ENCODE measurements at regions not wholly inside any gene's neighbourhood (a gene's known extent, or its start where the extent isn't known, plus 50 kb on each side); places are given as distances from the start of the nearest gene placed in this dataset.

DNA sequence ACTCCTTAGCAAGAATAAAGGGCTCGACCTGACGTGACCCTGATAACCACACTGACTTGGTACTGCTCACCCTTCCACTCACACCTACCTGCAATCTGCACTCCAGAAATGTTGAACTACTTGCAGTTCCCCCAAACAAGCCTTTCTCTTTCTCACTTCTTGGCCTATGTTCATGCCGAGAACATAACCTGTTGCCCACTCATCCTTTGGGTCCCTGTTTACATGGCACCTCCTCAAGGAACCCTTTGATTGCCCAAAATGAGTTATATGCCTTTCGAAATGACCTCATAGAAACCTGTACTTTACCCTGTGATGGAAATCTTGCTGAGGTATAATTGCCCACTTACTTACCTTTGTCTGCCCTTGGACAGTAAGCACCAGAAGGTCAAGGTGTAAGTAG lies 96.2 kb downstream of the TMCO5A start:
- 94% methylated on average over 2 of the region's 4 CpGs for WGBS (ENCODE audit: insufficient coverage)
- ChIA-PET POLR2A (no interaction called here), CTCF (no interaction called here)
- Histone ChIP-seq H3K4me2 (replicated peaks; ENCODE audit: low read depth, low read length, poor library complexity, severe bottlenecking) (no peak overlapping the region), H3K4me3 (ENCODE audit: control extremely low read depth in 1 of 5, extremely low read depth in 1 of 5, insufficient read depth in 1 of 5, low read depth in 2 of 5, low read length in 4 of 5) (no peak overlapping the region), H3K9me3 (ENCODE audit: control extremely low read depth in 1 of 3, control insufficient read depth in 2 of 3, insufficient read depth in 1 of 3, low read length in 2 of 3) (no peaks in the 10 kb centered on the region), H3K27me3 (replicated peaks in 1 of 4; ENCODE audit: control extremely low read depth in 1 of 4, control insufficient read depth in 3 of 4, insufficient read depth in 4 of 4, low read length in 3 of 4) (peaks cover 0 to 6% (median 0%) of the 10 kb centered on the region in 4 experiments), H3K36me3 (replicated peaks in 1 of 2; ENCODE audit: control extremely low read depth in 1 of 2, control insufficient read depth in 1 of 2, extremely low read depth in 1 of 2, insufficient read depth in 2 of 2, low read length in 1 of 2) (no peaks in the 10 kb centered on the region), H3K79me2 (ENCODE audit: control insufficient read depth, insufficient read depth, low read length) (no peaks in the 10 kb centered on the region), H2AFZ (ENCODE audit: insufficient read depth, low read depth, low read length, poor library complexity, severe bottlenecking) (no peak overlapping the region), H3K9ac (ENCODE audit: low read length) (no peak overlapping the region), H3K4me1 (ENCODE audit: control insufficient read depth in 2 of 2, insufficient read depth in 2 of 2, low read length in 2 of 2) (no peaks in the 10 kb centered on the region), H4K20me1 (ENCODE audit: control insufficient read depth, insufficient read depth, low read length, poor library complexity, severe bottlenecking) (no peaks in the 10 kb centered on the region), H3K27ac (ENCODE audit: low read length in 2 of 2) (no peak overlapping the region)
- H3K9me3 Mint-ChIP-seq (ENCODE audit: insufficient read depth) = no peaks in the 10 kb centered on the region
- TF ChIP-seq EZH2 (IDR thresholded peaks at IDR 0.05; ENCODE audit: borderline replicate concordance, insufficient read depth, low read depth, low read length, poor library complexity, severe bottlenecking) (no peak), CTCF (IDR thresholded peaks at IDR 0.05) (no peak)
- no peak overlapping the region for H3K4me3 Mint-ChIP-seq
- DNase-seq (no peak), ATAC-seq (ENCODE audit: low read depth) (no peak)
- intact Hi-C loops (cut with micrococcal nuclease) = no loop called here
- H3K27ac Mint-ChIP-seq = no peak overlapping the region
- no peaks in the 10 kb centered on the region for H3K27me3 Mint-ChIP-seq
- no peaks in the 10 kb centered on the region for H3K4me1 Mint-ChIP-seq

DNA sequence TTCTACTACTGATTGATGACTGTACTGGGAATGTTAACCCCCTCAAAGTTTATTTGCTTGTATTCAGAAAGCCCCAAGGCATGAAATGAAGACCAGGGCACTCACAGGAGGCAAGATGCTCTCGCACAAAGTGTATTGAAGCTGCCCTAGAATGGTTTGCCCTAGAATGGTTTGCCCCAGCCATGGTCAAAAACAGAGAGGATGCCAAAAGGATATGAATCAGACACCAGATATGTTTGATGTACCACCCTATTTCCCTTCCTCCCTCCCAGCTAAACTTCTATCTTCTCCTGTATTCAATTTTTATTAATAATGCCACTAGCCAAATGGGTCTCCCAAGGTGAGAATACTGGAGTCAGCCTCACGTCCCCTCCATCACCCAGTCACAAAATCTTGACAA lies 101.3 kb downstream of the TMCO5A start:
- Mint-ChIP-seq H3K27me3 (peaks cover 7% of the 10 kb centered on the region), H3K4me1 (no peaks in the 10 kb centered on the region), H3K27ac (no peak overlapping the region)

More for the DNA sequence above, 101.3 kb downstream of the TMCO5A start:
- CTCF ChIA-PET = interaction anchor here (1.3 kb wide), 1 partner anchor 319 kb away, joined by 3 read pairs; no protein-coding TSS in a partner anchor
- Histone ChIP-seq H2AFZ (ENCODE audit: insufficient read depth, low read depth, low read length, poor library complexity, severe bottlenecking) (no peak overlapping the region), H3K27me3 (replicated peaks in 1 of 4; ENCODE audit: control extremely low read depth in 1 of 4, control insufficient read depth in 3 of 4, insufficient read depth in 4 of 4, low read length in 3 of 4) (peaks cover 0 to 6% (median 3%) of the 10 kb centered on the region in 4 experiments), H3K4me2 (replicated peaks; ENCODE audit: low read depth, low read length, poor library complexity, severe bottlenecking) (no peak overlapping the region), H3K4me1 (ENCODE audit: control insufficient read depth in 2 of 2, insufficient read depth in 2 of 2, low read length in 2 of 2) (no peaks in the 10 kb centered on the region), H3K9me3 (ENCODE audit: control extremely low read depth in 1 of 3, control insufficient read depth in 2 of 3, insufficient read depth in 1 of 3, low read length in 2 of 3) (no peaks in the 10 kb centered on the region), H3K79me2 (ENCODE audit: control insufficient read depth, insufficient read depth, low read length) (no peaks in the 10 kb centered on the region), H3K4me3 (ENCODE audit: control extremely low read depth in 1 of 5, extremely low read depth in 1 of 5, insufficient read depth in 1 of 5, low read depth in 2 of 5, low read length in 4 of 5) (no peak overlapping the region), H3K27ac (ENCODE audit: low read length in 2 of 2) (no peak overlapping the region), H3K36me3 (replicated peaks in 1 of 2; ENCODE audit: control extremely low read depth in 1 of 2, control insufficient read depth in 1 of 2, extremely low read depth in 1 of 2, insufficient read depth in 2 of 2, low read length in 1 of 2) (no peaks in the 10 kb centered on the region), H4K20me1 (ENCODE audit: control insufficient read depth, insufficient read depth, low read length, poor library complexity, severe bottlenecking) (no peaks in the 10 kb centered on the region), H3K9ac (ENCODE audit: low read length) (no peak overlapping the region)
- Mint-ChIP-seq H3K4me3 (no peak overlapping the region), H3K9me3 (ENCODE audit: insufficient read depth) (no peaks in the 10 kb centered on the region)
- no peak for DNase-seq
- no peak for ATAC-seq (ENCODE audit: low read depth)
- 93% methylated on average over 2 of the region's 2 CpGs for WGBS (ENCODE audit: insufficient coverage)
- intact Hi-C loops (cut with micrococcal nuclease) = no loop called here
- POLR2A ChIA-PET = no interaction called here
- no peak for TF ChIP-seq CTCF (IDR thresholded peaks at IDR 0.05)
- no peak for TF ChIP-seq EZH2 (IDR thresholded peaks at IDR 0.05; ENCODE audit: borderline replicate concordance, insufficient read depth, low read depth, low read length, poor library complexity, severe bottlenecking)
